Esophagus squamous epithelium (tissue), 4 donors: ENCODE measurements at regions not wholly inside any gene's neighbourhood (a gene's known extent, or its start where the extent isn't known, plus 50 kb on each side); places are given as distances from the start of the nearest gene placed in this dataset.

Experiments
- CTCF ChIP-seq, 6 experiments: fragments of 450-650 bp in 4 of 6; fragments of 200-600 bp in 2 of 6; sonication (generic) in 2 of 6; IDR thresholded peaks; one replicate each; pipeline ENCODE4 v1.5.1; 2016 to 2019; ENCODE audit warnings: antibody characterized with exemption in 6 of 6, mild to moderate bottlenecking in 4 of 6, moderate library complexity in 4 of 6
- POLR2A ChIP-seq, 4 donors: fragments of 450-650 bp; IDR thresholded peaks; one replicate each; pipeline ENCODE4 v1.6.1; 2017; ENCODE audit warnings: antibody characterized with exemption in 4 of 4, mild to moderate bottlenecking in 4 of 4, moderate library complexity in 3 of 4

DNA sequence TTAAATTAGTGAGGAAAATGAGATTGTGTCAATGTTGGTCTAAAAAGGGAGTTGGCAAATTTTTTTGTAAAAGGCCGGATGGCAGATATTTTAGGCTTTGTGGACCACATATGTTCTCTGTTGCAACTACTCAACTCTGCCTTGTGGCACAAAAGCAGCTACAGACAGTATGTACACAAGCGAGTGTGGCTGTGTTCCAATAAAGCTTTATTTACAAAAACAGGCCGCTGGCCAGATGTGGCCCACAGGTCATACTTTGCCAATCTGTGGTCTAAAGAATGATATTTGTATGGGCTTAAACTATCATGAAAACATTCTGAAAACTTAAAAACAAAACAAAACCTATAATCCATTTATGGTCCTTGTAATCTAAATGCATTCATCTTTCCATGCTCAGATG, 228.3 kb downstream of the CLIC5 start:
- no peak for TF ChIP-seq CTCF (IDR thresholded peaks at IDR 0.05)
- TF ChIP-seq POLR2A (IDR thresholded peaks at IDR 0.05): no peak
